ENCODE measurements at regions not wholly inside any gene's neighbourhood (a gene's known extent, or its start where the extent isn't known, plus 50 kb on each side); places are given as distances from the start of the nearest gene placed in this dataset.

GRCh38 chr12:75756771-75757170 lies 245.4 kb upstream of the KRR1 start:
- no peak for ATAC-seq
- no peak for TF ChIP-seq ZC3H10 (CRISPR knock-in tag; IDR thresholded peaks at IDR 0.05)
- no peak for TF ChIP-seq PPARA (CRISPR knock-in tag; IDR thresholded peaks at IDR 0.05; ENCODE audit: borderline replicate concordance)
- no peak for TF ChIP-seq ARNTL (CRISPR knock-in tag; IDR thresholded peaks at IDR 0.05; ENCODE audit: borderline replicate concordance, low read depth)
- TF ChIP-seq TSHZ2 (CRISPR knock-in tag; IDR thresholded peaks at IDR 0.05): no peak
- no peak for TF ChIP-seq BACH2 (CRISPR knock-in tag; IDR thresholded peaks at IDR 0.05; ENCODE audit: borderline replicate concordance)
- TF ChIP-seq POU6F1 (CRISPR knock-in tag; IDR thresholded peaks at IDR 0.05; ENCODE audit: borderline replicate concordance, low read depth): no peak
- no peak for TF ChIP-seq ESRRG (CRISPR knock-in tag; IDR thresholded peaks at IDR 0.05)
- no peak for TF ChIP-seq CSDC2 (CRISPR knock-in tag; IDR thresholded peaks at IDR 0.05)
- no peak for TF ChIP-seq SNAI2 (CRISPR knock-in tag; IDR thresholded peaks at IDR 0.05)
- TF ChIP-seq OSR1 (CRISPR knock-in tag; IDR thresholded peaks at IDR 0.05): no peak
- no peak for TF ChIP-seq ZNF8 (CRISPR knock-in tag; IDR thresholded peaks at IDR 0.05)
- no peak for TF ChIP-seq TOX (CRISPR knock-in tag; IDR thresholded peaks at IDR 0.05; ENCODE audit: borderline replicate concordance)
- no peak for TF ChIP-seq PATZ1 (CRISPR knock-in tag; IDR thresholded peaks at IDR 0.05; ENCODE audit: borderline replicate concordance)
- TF ChIP-seq ZFP3 (CRISPR knock-in tag; IDR thresholded peaks at IDR 0.05): no peak
- TF ChIP-seq ZNF565 (CRISPR knock-in tag; conservative IDR thresholded peaks at IDR 0.05; ENCODE audit: low read depth): no peak
- TF ChIP-seq GLIS3 (CRISPR knock-in tag; IDR thresholded peaks at IDR 0.05): no peak
- TF ChIP-seq CSRNP3 (CRISPR knock-in tag; IDR thresholded peaks at IDR 0.05): no peak
- no peak for TF ChIP-seq ZFP30 (CRISPR knock-in tag; IDR thresholded peaks at IDR 0.05)
- TF ChIP-seq CREB5 (CRISPR knock-in tag; IDR thresholded peaks at IDR 0.05; ENCODE audit: low read depth): no peak
- no peak for TF ChIP-seq RARB (CRISPR knock-in tag; IDR thresholded peaks at IDR 0.05)

- ATAC-seq: no peak
- no peak for TF ChIP-seq OSR1 (CRISPR knock-in tag; IDR thresholded peaks at IDR 0.05)
- TF ChIP-seq ESRRG (CRISPR knock-in tag; IDR thresholded peaks at IDR 0.05): no peak
- no peak for TF ChIP-seq PATZ1 (CRISPR knock-in tag; IDR thresholded peaks at IDR 0.05; ENCODE audit: borderline replicate concordance)
- no peak for TF ChIP-seq PPARA (CRISPR knock-in tag; IDR thresholded peaks at IDR 0.05; ENCODE audit: borderline replicate concordance)
- no peak for TF ChIP-seq TSHZ2 (CRISPR knock-in tag; IDR thresholded peaks at IDR 0.05)
- TF ChIP-seq ZNF565 (CRISPR knock-in tag; conservative IDR thresholded peaks at IDR 0.05; ENCODE audit: low read depth): no peak
- no peak for TF ChIP-seq CSRNP3 (CRISPR knock-in tag; IDR thresholded peaks at IDR 0.05)
- no peak for TF ChIP-seq POU6F1 (CRISPR knock-in tag; IDR thresholded peaks at IDR 0.05; ENCODE audit: borderline replicate concordance, low read depth)
- no peak for TF ChIP-seq GLIS3 (CRISPR knock-in tag; IDR thresholded peaks at IDR 0.05)
- TF ChIP-seq ZFP30 (CRISPR knock-in tag; IDR thresholded peaks at IDR 0.05): no peak
- TF ChIP-seq TCF4 (CRISPR knock-in tag; IDR thresholded peaks at IDR 0.05; ENCODE audit: borderline replicate concordance): no peak
- no peak for TF ChIP-seq ISL1 (CRISPR knock-in tag; IDR thresholded peaks at IDR 0.05)
Observed at GRCh38 chr12:75756111-75756510, 244.7 kb upstream of the KRR1 start.

All from SK-N-SH treated with all-trans-retinoic acid at 6 μM for 48 hours (cell line).